NCI-H82 (cell line): ENCODE measurements at regions not wholly inside any gene's neighbourhood (a gene's known extent, or its start where the extent isn't known, plus 50 kb on each side); places are given as distances from the start of the nearest gene placed in this dataset.
"Not testable (repeated sequence)": the region's sequence is repeated elsewhere in the genome, so short reads cannot be mapped to it uniquely, and the experiment has no call there.

ENCODE experiments used
- DNase-seq: peaks from one replicate; lab custom pipeline; 2025; lab: John Stamatoyannopoulos, UW

DNA sequence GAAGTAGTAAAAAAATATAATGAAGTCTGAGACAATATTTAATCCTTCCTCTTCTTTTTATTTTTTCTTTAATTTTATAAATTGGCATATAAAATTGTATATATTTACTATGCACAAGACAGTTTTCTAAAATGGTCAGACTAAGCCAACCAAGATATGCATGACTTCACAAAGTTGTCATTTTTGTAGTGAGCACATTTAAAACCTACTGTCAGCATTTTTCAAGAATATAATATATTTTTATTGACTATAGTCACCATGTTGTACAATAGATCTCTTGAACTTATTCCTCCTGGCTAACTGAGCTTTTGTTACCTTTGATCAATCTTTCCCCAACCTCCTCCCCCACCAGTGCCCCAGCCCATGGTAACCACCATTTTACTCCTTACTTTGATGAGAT, 129.2 kb downstream of the ATP6V1G3 start:
- no peak for DNase-seq

DNA sequence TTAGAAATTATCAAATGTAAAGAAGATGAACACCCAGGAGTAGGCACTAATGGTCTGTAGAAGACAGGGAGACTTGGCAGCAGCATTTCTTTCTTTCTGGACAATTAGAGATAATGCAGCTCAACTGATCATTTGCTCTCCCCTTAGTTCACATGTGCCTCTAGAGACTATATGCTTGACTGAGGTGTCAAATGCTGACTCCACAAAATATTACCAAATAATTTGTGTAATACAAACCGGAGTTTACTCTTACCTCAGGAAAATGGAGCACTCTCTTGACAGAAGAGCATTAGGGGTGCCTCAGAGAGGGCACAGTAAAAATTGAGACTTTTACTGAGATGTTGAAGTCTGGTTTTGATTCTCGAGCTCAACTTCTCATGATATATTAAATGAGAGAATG, 131.8 kb downstream of the ATP6V1G3 start:
- DNase-seq, result no peak

DNA sequence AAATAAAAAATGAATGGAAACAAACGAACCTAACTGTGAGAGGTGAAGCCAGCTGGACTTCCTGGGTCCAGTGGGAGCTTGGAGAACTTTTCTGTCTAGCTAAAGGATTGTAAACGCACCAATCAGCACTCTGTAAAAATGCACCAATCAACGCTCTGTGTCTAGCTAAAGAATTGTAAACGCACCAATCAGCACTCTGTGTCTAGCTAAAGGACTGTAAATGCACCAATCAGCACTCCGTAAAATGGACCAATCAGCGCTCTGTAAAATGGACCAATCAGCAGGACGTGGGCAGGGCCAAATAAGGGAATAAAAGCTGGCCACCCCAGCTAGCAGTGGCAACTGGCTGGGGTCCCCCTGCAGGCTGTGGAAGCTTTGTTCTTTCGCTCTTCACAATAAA, 135.8 kb downstream of the ATP6V1G3 start:
- not testable (repeated sequence) for DNase-seq

DNA sequence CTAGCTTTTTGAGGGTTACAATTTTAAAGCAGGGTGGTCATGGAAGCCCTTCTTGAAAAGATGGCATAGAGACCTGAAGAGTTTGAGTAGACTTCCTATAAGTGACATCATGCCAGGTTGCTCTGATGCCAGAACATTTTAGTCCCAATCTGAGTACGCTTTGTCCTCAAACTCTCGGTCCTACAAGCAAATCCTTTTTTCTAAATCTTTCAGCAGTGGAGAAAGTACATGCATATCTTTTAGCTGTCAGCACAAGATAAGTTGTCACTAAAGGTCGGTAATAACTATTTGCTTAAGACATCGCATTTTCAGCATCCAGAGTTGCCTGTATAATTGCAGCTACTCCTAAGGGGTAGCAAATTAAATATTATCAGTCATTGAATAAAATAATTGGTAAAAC, 140.4 kb downstream of the ATP6V1G3 start:
- DNase-seq, result no peak

DNA sequence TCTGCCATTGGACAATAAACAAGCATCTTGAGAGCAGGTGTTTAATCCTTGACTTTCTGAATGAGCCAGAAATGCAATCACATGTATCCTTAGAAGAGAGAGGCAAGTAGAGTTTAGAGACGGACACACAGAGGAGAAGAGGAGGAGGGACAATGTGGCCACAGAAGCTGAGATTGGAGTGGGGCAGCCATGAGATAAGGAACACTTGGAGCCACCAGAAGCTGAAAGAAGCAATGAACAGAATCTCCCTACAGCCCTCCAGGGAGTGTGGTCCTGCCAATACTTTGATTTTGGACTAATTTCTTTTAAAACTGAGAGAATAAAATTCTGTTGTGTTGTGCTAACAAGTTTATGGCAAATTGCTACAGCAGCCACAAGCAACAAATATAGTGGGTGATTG, 141.0 kb downstream of the ATP6V1G3 start:
- no peak for DNase-seq

DNA sequence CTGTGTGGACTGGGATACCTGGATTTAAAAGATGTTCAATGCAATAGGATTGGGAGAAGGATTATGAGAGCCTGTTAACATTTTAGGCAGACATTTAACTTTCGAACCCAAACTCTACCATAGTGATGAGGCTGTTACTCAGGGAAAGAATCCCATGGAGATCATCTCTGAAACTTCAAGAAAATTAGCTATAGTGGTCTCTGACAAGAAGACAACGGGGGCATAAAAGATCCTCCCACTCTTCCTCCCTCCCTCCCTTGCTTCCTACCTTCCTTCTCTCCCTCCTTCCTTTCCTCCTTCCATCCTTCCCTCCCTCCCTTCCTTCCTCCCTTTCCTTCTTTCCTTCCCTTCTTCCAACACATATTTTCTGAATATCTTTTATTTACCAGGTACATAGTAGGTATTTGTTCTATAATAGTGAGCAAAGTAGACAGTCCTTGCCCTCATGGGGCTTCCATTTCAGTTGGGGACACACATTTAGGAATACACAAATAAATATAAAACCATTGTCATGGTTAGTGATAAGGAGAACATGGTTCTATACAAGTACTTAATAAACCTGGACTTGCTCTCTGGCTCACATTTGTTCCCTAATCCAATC, 143.2 kb downstream of the ATP6V1G3 start:
- no peak for DNase-seq

DNA sequence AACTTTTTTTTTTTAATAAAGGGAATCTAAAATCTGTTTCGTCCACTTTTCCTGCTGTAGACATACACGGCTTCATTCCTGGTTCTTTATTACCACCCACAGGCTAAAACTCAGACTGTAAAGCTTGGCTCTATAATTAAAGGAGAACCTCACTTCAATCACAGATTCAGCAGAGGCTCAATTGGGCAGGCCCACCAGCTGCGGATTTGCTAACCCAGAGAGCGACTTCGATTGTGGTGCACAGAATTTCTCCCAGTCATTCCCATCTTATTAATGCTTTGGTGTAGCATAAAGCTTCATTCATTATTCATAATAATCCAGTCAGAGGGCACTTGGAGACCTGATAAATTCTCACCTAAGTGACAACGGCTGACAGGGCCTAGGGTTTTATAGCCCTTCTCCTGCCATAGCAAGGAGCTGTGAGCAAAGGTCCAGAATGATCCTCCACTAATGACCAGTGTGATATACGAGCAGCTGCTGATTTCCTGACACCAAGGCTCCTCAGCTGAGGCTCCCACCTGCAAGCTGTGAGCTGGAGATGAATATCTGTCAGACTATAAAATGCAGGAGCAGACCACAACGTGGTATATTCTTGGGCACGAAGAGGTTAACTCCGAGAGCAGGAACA, 149.0 kb downstream of the ATP6V1G3 start:
- no peak for DNase-seq

DNA sequence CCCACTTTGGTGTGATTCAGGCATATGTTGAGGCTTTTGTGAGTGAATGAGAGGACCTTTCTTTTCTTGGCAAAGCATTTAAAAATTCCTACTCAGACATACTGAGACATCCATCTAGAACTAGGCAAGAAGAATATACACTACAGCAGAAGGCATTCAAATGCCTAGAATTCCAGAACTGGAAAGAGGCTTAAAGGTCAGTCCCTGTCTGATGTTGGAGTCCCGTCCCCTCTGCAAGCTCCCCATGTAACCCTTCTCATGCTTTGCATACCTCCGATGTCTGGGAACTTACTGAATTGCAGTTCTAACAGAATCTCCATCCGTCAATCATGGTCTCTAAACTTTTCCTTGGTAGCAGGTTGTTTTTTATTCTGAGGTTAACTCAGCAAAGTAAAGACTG, 152.9 kb downstream of the ATP6V1G3 start:
- no peak for DNase-seq

DNA sequence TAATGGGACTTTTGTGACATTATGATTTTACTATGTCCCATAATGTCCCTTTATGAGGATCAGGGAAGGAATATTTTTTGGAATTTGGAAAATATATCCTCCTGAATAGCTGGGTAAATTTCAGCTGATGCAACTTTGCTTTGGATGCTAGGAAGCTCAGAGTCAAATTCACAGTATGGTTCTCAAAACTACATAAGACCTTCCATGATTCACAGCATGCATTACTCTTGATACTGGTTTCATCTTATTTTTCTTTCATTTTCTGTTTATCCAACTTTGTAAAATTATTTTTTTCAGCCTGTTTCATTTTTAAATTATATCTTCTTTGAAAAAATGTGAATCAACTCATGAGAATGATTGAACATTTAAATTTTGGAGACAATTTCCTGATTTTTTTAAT, 160.2 kb downstream of the ATP6V1G3 start:
- DNase-seq, result no peak

DNA sequence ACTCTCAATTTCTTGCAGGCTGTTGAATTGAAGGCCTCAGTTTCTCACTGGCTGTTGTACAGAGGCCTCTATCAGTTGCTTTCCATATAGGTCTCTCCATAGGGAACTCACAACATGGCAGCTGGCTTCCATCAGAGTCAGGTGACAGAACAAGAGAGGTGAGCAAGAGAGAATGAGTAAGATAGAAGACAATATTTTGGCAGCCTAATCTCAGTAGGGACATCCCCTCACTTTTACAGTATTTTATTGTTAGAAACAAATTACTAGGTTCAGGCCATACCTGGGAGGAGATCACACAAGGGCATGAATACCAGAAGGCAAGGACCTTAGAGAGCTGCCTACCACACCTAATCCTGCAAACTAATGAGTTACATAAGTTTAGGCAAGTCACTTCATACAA, 162.8 kb downstream of the ATP6V1G3 start:
- DNase-seq, result no peak

DNA sequence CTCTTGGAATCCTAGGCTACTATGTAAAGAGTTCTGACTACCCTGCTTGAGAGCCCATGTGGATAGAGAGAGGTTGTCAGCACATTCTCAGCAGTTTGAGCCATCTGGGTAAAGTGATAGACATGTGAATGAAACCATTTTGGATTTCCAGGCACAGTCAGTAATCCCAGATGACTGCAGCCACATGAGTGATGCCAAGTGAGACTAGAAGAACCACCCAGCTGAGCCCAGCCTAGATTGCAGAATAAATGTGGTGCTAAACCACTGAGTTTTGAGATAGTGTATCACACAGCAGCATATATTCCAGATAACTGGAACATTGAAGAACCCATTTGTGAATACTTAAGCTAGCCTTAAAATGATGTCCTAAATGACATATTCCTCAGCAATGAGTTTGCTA, 166.2 kb downstream of the ATP6V1G3 start:
- no peak for DNase-seq

DNA sequence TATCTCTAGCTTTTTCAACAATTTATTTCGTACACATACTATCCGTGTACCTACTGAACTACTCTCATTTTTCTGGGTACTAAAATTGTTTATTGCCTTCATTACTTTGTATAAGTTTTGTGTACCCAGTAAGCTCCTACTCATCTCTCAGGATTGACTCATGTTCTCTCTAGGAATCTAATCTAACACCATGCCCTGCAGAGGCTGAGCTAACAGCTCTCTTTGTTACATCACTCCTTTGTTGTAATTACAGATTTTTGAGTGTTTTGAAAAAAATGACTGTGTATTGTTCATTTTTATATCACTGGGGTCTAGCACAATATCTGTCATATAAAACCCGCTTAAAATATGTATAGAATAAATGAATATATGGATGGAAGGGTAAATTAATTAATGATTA, 167.1 kb downstream of the ATP6V1G3 start:
- no peak for DNase-seq
